GM23338 (cell line): ENCODE measurements at regions not wholly inside any gene's neighbourhood (a gene's known extent, or its start where the extent isn't known, plus 50 kb on each side); places are given as distances from the start of the nearest gene placed in this dataset.
A peak's percentile ranks its signal among the peaks of the same experiment; 100 is the strongest.

Experiments
- ATAC-seq: fragments of 200-7000 bp; cut with Tn5 transposase; 3 replicates; pipeline ENCODE4 v1.9.1; 2020
- DNase-seq: peaks from one replicate; pipeline ENCODE4 v3.0.0-alpha.2; 2015; ENCODE audit warnings: low spot score
- H2AFZ ChIP-seq: fragments of 200-600 bp; sonication (generic); 2 replicates; pipeline ENCODE4 v1.8.0; 2016; ENCODE audit warnings: antibody characterized with exemption, mild to moderate bottlenecking, moderate library complexity
- H3F3A ChIP-seq: fragments of 200-600 bp; sonication (generic); replicated peaks from 2 replicates; pipeline ENCODE4 v1.8.0; 2017; ENCODE audit warnings: antibody characterized with exemption, mixed run types, low read depth
- H3K27ac ChIP-seq: fragments of 200-600 bp; sonication (generic); 2 replicates; pipeline ENCODE4 v1.6.1; 2016; ENCODE audit warnings: low read depth
- H3K27me3 ChIP-seq: fragments of 200-600 bp; sonication (generic); 2 replicates; pipeline ENCODE4 v1.8.0; 2016; ENCODE audit warnings: mild to moderate bottlenecking, mixed run types, moderate library complexity; ENCODE audit not compliant: insufficient read depth
- H3K36me3 ChIP-seq: fragments of 200-600 bp; sonication (generic); 2 replicates; pipeline ENCODE4 v1.8.0; 2016; ENCODE audit warnings: mild to moderate bottlenecking; ENCODE audit not compliant: insufficient read depth
- H3K4me1 ChIP-seq: fragments of 200-600 bp; sonication (generic); 2 replicates; pipeline ENCODE4 v1.8.0; 2016; ENCODE audit warnings: mild to moderate bottlenecking, moderate library complexity; ENCODE audit not compliant: insufficient read depth
- H3K4me2 ChIP-seq: fragments of 200-600 bp; sonication (generic); 2 replicates; pipeline ENCODE4 v1.7.1; 2017; ENCODE audit warnings: mixed run types
- H3K4me3 ChIP-seq: fragments of 200-600 bp; sonication (generic); 2 replicates; pipeline ENCODE4 v1.6.1; 2016; ENCODE audit warnings: mixed run types
- H3K79me2 ChIP-seq: fragments of 200-600 bp; sonication (generic); replicated peaks from 2 replicates; pipeline ENCODE4 v1.8.0; 2017; ENCODE audit warnings: mild to moderate bottlenecking; ENCODE audit not compliant: insufficient read depth
- H3K9me2 ChIP-seq: fragments of 200-600 bp; sonication (generic); 2 replicates; pipeline ENCODE4 v1.8.0; 2017; ENCODE audit not compliant: insufficient read depth
- H4K20me1 ChIP-seq: fragments of 200-600 bp; sonication (generic); replicated peaks from 2 replicates; pipeline ENCODE4 v1.8.0; 2017; ENCODE audit warnings: mild to moderate bottlenecking; ENCODE audit not compliant: insufficient read depth
- H3K27ac Mint-ChIP-seq: 2 replicates; pipeline ENCODE4 v1.8.0; 2020; ENCODE audit warnings: inconsistent platforms, mild to moderate bottlenecking, moderate library complexity, mixed read lengths
- H3K27me3 Mint-ChIP-seq: 3 replicates; pipeline ENCODE4 v1.8.0; 2022; ENCODE audit warnings: low read depth, mild to moderate bottlenecking, moderate library complexity, mixed read lengths, inconsistent platforms; ENCODE audit not compliant: insufficient read depth, poor library complexity
- H3K36me3 Mint-ChIP-seq: 3 replicates; pipeline ENCODE4 v1.8.0; 2021; ENCODE audit warnings: low read depth, mild to moderate bottlenecking, inconsistent platforms, moderate library complexity, mixed read lengths
- H3K4me1 Mint-ChIP-seq: 3 replicates; pipeline ENCODE4 v1.8.0; 2020; ENCODE audit warnings: mild to moderate bottlenecking, inconsistent platforms, mixed read lengths
- H3K4me3 Mint-ChIP-seq: 3 replicates; pipeline ENCODE4 v1.8.0; 2021; ENCODE audit warnings: moderate library complexity, mild to moderate bottlenecking, inconsistent platforms, mixed read lengths
- H3K9me3 Mint-ChIP-seq: 3 replicates; pipeline ENCODE4 v1.8.0; 2020; ENCODE audit warnings: moderate library complexity, mild to moderate bottlenecking, inconsistent platforms, mixed read lengths
- CREB1 ChIP-seq: fragments of 250-450 bp; sonication (Bioruptor Pico); IDR thresholded peaks from 2 replicates; pipeline ENCODE4 v1.5.0; 2020; ENCODE audit warnings: low read depth, mild to moderate bottlenecking, moderate library complexity
- EZH2 ChIP-seq: fragments of 200-600 bp; sonication (generic); IDR thresholded peaks from one replicate; pipeline ENCODE4 v1.8.0; 2017; ENCODE audit warnings: antibody characterized with exemption, mild to moderate bottlenecking, low read depth; ENCODE audit not compliant: unreplicated experiment
- EZH2phosphoT487 ChIP-seq: fragments of 200-600 bp; sonication (generic); IDR thresholded peaks from one replicate; pipeline ENCODE4 v1.8.1; 2018; ENCODE audit warnings: antibody characterized with exemption; ENCODE audit not compliant: unreplicated experiment
- JUNB ChIP-seq: IDR thresholded peaks from one replicate; pipeline ENCODE4 v1.6.1; 2016; ENCODE audit warnings: antibody characterized with exemption; ENCODE audit not compliant: unreplicated experiment
- NANOG ChIP-seq: IDR thresholded peaks from 2 replicates; pipeline ENCODE4 v1.6.1; 2016; ENCODE audit warnings: antibody characterized with exemption, borderline replicate concordance
- POLR2AphosphoS5 ChIP-seq: IDR thresholded peaks from 2 replicates; pipeline ENCODE4 v1.6.1; 2016; ENCODE audit warnings: antibody characterized with exemption, low read depth
- REST ChIP-seq: IDR thresholded peaks from one replicate; pipeline ENCODE4 v1.6.1; 2018; ENCODE audit warnings: antibody characterized with exemption; ENCODE audit not compliant: unreplicated experiment
- STAT1 ChIP-seq: IDR thresholded peaks from one replicate; pipeline ENCODE4 v1.6.1; 2016; ENCODE audit warnings: antibody characterized with exemption; ENCODE audit not compliant: unreplicated experiment
- ZNF114 ChIP-seq: fragments of 250-450 bp; sonication (Bioruptor Pico); IDR thresholded peaks from 2 replicates; pipeline ENCODE4 v1.5.0; 2020; ENCODE audit warnings: mild to moderate bottlenecking, moderate library complexity
- ZNF331 ChIP-seq: fragments of 250-450 bp; sonication (Bioruptor Pico); IDR thresholded peaks from 2 replicates; pipeline ENCODE4 v1.5.0; 2020; ENCODE audit warnings: low read depth, mild to moderate bottlenecking, moderate library complexity
- TF ChIP-seq, protein P1 (sequence below): fragments of 250-450 bp; sonication (Bioruptor Pico); IDR thresholded peaks from 2 replicates; pipeline ENCODE4 v1.5.0; 2020; ENCODE audit warnings: mild to moderate bottlenecking, moderate library complexity
- TF ChIP-seq, protein P2 (sequence below), 2 experiments: fragments of 200-600 bp in 1 of 2; sonication (generic) in 1 of 2; conservative IDR thresholded peaks; 2 replicates each; pipeline versions ENCODE4 v1.5.1 to v1.6.1; 2016 to 2017; ENCODE audit warnings: antibody characterized with exemption in 2 of 2, low read depth in 2 of 2, mild to moderate bottlenecking in 2 of 2, moderate library complexity in 1 of 2
- TF ChIP-seq, protein P3 (sequence below): IDR thresholded peaks from 2 replicates; pipeline ENCODE4 v1.6.1; 2016; ENCODE audit warnings: antibody characterized with exemption

DNA sequence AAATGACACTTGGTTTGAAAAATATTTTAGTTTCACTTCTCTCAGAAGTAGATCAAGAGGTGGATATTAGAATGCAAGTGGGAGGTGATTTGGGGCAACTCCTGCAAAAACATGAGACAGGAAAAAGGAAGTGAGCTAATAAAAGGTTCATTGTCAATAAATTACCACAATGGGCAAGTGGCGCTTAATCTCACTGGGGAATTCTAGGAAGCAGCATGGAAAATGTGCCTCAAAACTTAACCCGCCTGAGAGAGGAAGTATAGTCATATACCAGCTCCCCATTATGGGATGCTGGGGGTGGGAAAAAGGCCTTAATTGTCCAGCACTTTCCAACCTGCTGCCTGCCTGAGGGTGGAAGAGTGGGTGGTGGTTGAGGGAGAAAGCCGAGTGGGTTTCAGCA, 204.1 kb downstream of the ELAVL2 start:
- Mint-ChIP-seq H3K4me1 (peaks cover 21% of the 10 kb centered on the region), H3K9me3 (peaks cover 4% of the 10 kb centered on the region; the same call in 1 of the 3 replicates), H3K36me3 (peaks cover 43% of the 10 kb centered on the region), H3K27ac (peak overlapping the region; percentile 91), H3K4me3 (no peak overlapping the region), H3K27me3 (peaks cover 1% of the 10 kb centered on the region)
- Histone ChIP-seq H3K79me2 (no peaks in the 10 kb centered on the region), H3F3A (no peaks in the 10 kb centered on the region), H3K4me2 (peak overlapping the region; percentile 29; the same call in 1 of the 2 replicates), H2AFZ (no peak overlapping the region), H3K27me3 (no peaks in the 10 kb centered on the region), H3K36me3 (peaks cover 3% of the 10 kb centered on the region; the same call in 1 of the 2 replicates), H3K27ac (no peak overlapping the region), H3K4me3 (no peak overlapping the region), H3K9me2 (no peaks in the 10 kb centered on the region), H4K20me1 (no peaks in the 10 kb centered on the region), H3K4me1 (peaks cover 16% of the 10 kb centered on the region)
- ATAC-seq (no peak), DNase-seq (no peak)
- no peak for TF ChIP-seq EZH2
- TF ChIP-seq STAT1, result no peak
- TF ChIP-seq, protein P1, sequence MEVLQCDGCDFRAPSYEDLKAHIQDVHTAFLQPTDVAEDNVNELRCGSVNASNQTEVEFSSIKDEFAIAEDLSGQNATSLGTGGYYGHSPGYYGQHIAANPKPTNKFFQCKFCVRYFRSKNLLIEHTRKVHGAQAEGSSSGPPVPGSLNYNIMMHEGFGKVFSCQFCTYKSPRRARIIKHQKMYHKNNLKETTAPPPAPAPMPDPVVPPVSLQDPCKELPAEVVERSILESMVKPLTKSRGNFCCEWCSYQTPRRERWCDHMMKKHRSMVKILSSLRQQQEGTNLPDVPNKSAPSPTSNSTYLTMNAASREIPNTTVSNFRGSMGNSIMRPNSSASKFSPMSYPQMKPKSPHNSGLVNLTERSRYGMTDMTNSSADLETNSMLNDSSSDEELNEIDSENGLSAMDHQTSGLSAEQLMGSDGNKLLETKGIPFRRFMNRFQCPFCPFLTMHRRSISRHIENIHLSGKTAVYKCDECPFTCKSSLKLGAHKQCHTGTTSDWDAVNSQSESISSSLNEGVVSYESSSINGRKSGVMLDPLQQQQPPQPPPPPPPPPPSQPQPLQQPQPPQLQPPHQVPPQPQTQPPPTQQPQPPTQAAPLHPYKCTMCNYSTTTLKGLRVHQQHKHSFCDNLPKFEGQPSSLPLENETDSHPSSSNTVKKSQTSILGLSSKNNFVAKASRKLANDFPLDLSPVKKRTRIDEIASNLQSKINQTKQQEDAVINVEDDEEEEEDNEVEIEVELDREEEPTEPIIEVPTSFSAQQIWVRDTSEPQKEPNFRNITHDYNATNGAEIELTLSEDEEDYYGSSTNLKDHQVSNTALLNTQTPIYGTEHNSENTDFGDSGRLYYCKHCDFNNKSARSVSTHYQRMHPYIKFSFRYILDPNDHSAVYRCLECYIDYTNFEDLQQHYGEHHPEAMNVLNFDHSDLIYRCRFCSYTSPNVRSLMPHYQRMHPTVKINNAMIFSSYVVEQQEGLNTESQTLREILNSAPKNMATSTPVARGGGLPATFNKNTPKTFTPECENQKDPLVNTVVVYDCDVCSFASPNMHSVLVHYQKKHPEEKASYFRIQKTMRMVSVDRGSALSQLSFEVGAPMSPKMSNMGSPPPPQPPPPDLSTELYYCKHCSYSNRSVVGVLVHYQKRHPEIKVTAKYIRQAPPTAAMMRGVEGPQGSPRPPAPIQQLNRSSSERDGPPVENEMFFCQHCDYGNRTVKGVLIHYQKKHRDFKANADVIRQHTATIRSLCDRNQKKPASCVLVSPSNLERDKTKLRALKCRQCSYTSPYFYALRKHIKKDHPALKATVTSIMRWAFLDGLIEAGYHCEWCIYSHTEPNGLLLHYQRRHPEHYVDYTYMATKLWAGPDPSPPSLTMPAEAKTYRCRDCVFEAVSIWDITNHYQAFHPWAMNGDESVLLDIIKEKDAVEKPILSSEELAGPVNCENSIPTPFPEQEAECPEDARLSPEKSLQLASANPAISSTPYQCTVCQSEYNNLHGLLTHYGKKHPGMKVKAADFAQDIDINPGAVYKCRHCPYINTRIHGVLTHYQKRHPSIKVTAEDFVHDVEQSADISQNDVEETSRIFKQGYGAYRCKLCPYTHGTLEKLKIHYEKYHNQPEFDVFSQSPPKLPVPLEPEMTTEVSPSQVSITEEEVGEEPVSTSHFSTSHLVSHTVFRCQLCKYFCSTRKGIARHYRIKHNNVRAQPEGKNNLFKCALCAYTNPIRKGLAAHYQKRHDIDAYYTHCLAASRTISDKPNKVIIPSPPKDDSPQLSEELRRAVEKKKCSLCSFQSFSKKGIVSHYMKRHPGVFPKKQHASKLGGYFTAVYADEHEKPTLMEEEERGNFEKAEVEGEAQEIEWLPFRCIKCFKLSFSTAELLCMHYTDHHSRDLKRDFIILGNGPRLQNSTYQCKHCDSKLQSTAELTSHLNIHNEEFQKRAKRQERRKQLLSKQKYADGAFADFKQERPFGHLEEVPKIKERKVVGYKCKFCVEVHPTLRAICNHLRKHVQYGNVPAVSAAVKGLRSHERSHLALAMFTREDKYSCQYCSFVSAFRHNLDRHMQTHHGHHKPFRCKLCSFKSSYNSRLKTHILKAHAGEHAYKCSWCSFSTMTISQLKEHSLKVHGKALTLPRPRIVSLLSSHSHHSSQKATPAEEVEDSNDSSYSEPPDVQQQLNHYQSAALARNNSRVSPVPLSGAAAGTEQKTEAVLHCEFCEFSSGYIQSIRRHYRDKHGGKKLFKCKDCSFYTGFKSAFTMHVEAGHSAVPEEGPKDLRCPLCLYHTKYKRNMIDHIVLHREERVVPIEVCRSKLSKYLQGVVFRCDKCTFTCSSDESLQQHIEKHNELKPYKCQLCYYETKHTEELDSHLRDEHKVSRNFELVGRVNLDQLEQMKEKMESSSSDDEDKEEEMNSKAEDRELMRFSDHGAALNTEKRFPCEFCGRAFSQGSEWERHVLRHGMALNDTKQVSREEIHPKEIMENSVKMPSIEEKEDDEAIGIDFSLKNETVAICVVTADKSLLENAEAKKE (CRISPR knock-in tag), result no peak
- no peak for TF ChIP-seq CREB1
- TF ChIP-seq EZH2phosphoT487, result no peak
- TF ChIP-seq, protein P2, sequence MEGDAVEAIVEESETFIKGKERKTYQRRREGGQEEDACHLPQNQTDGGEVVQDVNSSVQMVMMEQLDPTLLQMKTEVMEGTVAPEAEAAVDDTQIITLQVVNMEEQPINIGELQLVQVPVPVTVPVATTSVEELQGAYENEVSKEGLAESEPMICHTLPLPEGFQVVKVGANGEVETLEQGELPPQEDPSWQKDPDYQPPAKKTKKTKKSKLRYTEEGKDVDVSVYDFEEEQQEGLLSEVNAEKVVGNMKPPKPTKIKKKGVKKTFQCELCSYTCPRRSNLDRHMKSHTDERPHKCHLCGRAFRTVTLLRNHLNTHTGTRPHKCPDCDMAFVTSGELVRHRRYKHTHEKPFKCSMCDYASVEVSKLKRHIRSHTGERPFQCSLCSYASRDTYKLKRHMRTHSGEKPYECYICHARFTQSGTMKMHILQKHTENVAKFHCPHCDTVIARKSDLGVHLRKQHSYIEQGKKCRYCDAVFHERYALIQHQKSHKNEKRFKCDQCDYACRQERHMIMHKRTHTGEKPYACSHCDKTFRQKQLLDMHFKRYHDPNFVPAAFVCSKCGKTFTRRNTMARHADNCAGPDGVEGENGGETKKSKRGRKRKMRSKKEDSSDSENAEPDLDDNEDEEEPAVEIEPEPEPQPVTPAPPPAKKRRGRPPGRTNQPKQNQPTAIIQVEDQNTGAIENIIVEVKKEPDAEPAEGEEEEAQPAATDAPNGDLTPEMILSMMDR (conservative IDR thresholded peaks at IDR 0.05; ENCODE audit: low read depth in 2 of 2), result no peak
- TF ChIP-seq POLR2AphosphoS5, result no peak
- no peak for TF ChIP-seq NANOG
- TF ChIP-seq ZNF114 (CRISPR knock-in tag), result no peak
- no peak for TF ChIP-seq REST
- TF ChIP-seq, protein P3, sequence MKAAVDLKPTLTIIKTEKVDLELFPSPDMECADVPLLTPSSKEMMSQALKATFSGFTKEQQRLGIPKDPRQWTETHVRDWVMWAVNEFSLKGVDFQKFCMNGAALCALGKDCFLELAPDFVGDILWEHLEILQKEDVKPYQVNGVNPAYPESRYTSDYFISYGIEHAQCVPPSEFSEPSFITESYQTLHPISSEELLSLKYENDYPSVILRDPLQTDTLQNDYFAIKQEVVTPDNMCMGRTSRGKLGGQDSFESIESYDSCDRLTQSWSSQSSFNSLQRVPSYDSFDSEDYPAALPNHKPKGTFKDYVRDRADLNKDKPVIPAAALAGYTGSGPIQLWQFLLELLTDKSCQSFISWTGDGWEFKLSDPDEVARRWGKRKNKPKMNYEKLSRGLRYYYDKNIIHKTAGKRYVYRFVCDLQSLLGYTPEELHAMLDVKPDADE, result no peak
- no peak for TF ChIP-seq ZNF331 (CRISPR knock-in tag)
- TF ChIP-seq JUNB, result no peak
